ENCODE measurements at regions not wholly inside any gene's neighbourhood (a gene's known extent, or its start where the extent isn't known, plus 50 kb on each side); places are given as distances from the start of the nearest gene placed in this dataset.

- TF ChIP-seq, protein P1, sequence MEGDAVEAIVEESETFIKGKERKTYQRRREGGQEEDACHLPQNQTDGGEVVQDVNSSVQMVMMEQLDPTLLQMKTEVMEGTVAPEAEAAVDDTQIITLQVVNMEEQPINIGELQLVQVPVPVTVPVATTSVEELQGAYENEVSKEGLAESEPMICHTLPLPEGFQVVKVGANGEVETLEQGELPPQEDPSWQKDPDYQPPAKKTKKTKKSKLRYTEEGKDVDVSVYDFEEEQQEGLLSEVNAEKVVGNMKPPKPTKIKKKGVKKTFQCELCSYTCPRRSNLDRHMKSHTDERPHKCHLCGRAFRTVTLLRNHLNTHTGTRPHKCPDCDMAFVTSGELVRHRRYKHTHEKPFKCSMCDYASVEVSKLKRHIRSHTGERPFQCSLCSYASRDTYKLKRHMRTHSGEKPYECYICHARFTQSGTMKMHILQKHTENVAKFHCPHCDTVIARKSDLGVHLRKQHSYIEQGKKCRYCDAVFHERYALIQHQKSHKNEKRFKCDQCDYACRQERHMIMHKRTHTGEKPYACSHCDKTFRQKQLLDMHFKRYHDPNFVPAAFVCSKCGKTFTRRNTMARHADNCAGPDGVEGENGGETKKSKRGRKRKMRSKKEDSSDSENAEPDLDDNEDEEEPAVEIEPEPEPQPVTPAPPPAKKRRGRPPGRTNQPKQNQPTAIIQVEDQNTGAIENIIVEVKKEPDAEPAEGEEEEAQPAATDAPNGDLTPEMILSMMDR (IDR thresholded peaks at IDR 0.05): no peak
- TF ChIP-seq REST (IDR thresholded peaks at IDR 0.05; ENCODE audit: insufficient read depth in 1 of 2, low read depth in 2 of 2, low read length in 1 of 2) (no peak), POLR2AphosphoS5 (IDR thresholded peaks at IDR 0.05; ENCODE audit: low read depth, low read length) (no peak)
Observed at GRCh38 chr3:72147600-72147999, 362.7 kb upstream of the PROK2 start.
